ENCODE measurements at regions not wholly inside any gene's neighbourhood (a gene's known extent, or its start where the extent isn't known, plus 50 kb on each side); places are given as distances from the start of the nearest gene placed in this dataset.
A peak's percentile ranks its signal among the peaks of the same experiment; 100 is the strongest.

- peak; percentile 59 for TF ChIP-seq CTCF (conservative IDR thresholded peaks at IDR 0.05)
- no peak overlapping the region for H3K27ac ChIP-seq (ENCODE audit: insufficient read length, low read depth, low read length)
- no peak overlapping the region for H3K9ac ChIP-seq (ENCODE audit: extremely low read depth, insufficient read length, low read length)
- H3K4me3 Mint-ChIP-seq, result no peak overlapping the region
- no peak overlapping the region for H3K4me2 ChIP-seq (ENCODE audit: insufficient read depth, insufficient read length, low read length)
- peaks cover 0 to 2% (median 0%) of the 10 kb centered on the region in 3 experiments; a peak in 1 of 7 replicates for H3K36me3 Mint-ChIP-seq (ENCODE audit: insufficient read depth in 1 of 3, low read depth in 3 of 3)
- H3K27me3 Mint-ChIP-seq (ENCODE audit: low read depth), result no peaks in the 10 kb centered on the region
- H3K4me1 Mint-ChIP-seq, result peaks cover 39 to 44% of the 10 kb centered on the region in 2 experiments
- no peaks in the 10 kb centered on the region for H3K9me3 ChIP-seq (ENCODE audit: control insufficient read depth, low read depth, low read length)
- H2BK12ac ChIP-seq (ENCODE audit: insufficient read length, low read depth, low read length), result no peak overlapping the region
- no peak overlapping the region for H3K23ac ChIP-seq (ENCODE audit: insufficient read length, low read depth, low read length)
- H3K79me2 ChIP-seq (ENCODE audit: insufficient read depth, low read length), result no peaks in the 10 kb centered on the region
- H4K5ac ChIP-seq (ENCODE audit: insufficient read length, low read depth, low read length), result no peak overlapping the region
- H3K56ac ChIP-seq (ENCODE audit: insufficient read length, low read depth, low read length), result no peak overlapping the region
- no peak overlapping the region for H2BK15ac ChIP-seq (ENCODE audit: low read depth, low read length)
- H3K18ac ChIP-seq (ENCODE audit: insufficient read length, low read depth, low read length), result no peak overlapping the region
- no peak overlapping the region for H3K14ac ChIP-seq (ENCODE audit: insufficient read depth, low read length)
- no peaks in the 10 kb centered on the region for H3K23me2 ChIP-seq (ENCODE audit: insufficient read length, low read depth, low read length, poor library complexity, severe bottlenecking)
- H3K4me1 ChIP-seq (ENCODE audit: insufficient read depth, low read length), result peaks cover 8% of the 10 kb centered on the region; the same call in 1 of the 2 replicates
- H3K27me3 ChIP-seq (ENCODE audit: insufficient read depth, low read length), result no peaks in the 10 kb centered on the region
- peak; percentile 76 for DNase-seq
- no peak overlapping the region for H2AK5ac ChIP-seq (ENCODE audit: insufficient read length, low read length)
- H4K20me1 ChIP-seq (ENCODE audit: control insufficient read depth, insufficient read depth, insufficient read length), result no peaks in the 10 kb centered on the region
- no peak overlapping the region for H4K8ac ChIP-seq (replicated peaks; ENCODE audit: insufficient read length, low read depth, low read length)
- no peaks in the 10 kb centered on the region for H3K79me1 ChIP-seq (ENCODE audit: insufficient read depth, low read depth, low read length, poor library complexity, severe bottlenecking)
- no peak overlapping the region for H2BK20ac ChIP-seq (ENCODE audit: low read depth, low read length, poor library complexity, severe bottlenecking)
- no peaks in the 10 kb centered on the region for H3K9me3 Mint-ChIP-seq
- H3T11ph ChIP-seq (ENCODE audit: low read length), result no peak overlapping the region
- no peak overlapping the region for H2BK120ac ChIP-seq (ENCODE audit: low read depth, low read length, poor library complexity, severe bottlenecking)
- no peak overlapping the region for H3K4ac ChIP-seq (ENCODE audit: low read depth, low read length)
- WGBS (ENCODE audit: extremely low coverage, insufficient read length, low lambda C conversion rate), result no CpG with 5 or more reads among the region's 7 CpGs
- no peak overlapping the region for H2BK5ac ChIP-seq (ENCODE audit: insufficient read length, low read length)
- H4K91ac ChIP-seq (ENCODE audit: insufficient read length, low read depth, low read length), result no peak overlapping the region
- no peak overlapping the region for H2AFZ ChIP-seq (ENCODE audit: low read length)
- no peak overlapping the region for H3K27ac Mint-ChIP-seq
Observed at GRCh38 chr5:62720031-62720441, 141.4 kb downstream of the LRRC70 start.

Data from H9 (cell line).